NCI-H1048 (cell line): ENCODE measurements at regions not wholly inside any gene's neighbourhood (a gene's known extent, or its start where the extent isn't known, plus 50 kb on each side); places are given as distances from the start of the nearest gene placed in this dataset.

Experiments used
- DNase-seq: peaks from one replicate; lab custom pipeline; 2025; lab: John Stamatoyannopoulos, UW

DNA sequence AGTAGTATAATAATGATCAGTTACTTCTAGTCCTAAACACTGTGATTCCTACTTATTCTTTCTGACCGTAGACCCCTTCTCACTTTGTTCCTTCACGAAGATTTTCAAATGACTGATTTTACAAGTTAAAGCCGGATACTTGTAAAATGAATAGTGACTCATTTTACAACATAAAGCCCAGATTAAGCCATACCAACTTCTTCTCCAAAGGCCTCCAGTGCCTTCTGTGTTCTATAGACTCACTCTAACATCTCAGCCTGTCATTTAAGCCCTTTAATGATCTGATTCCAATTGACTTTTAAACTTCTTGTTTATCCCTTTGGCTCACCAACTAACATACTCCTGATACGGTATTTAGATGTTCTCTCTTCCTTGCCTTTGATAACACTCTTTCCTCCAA is 480.0 kb upstream of the HS3ST1 start:
- DNase-seq, result no peak

DNA sequence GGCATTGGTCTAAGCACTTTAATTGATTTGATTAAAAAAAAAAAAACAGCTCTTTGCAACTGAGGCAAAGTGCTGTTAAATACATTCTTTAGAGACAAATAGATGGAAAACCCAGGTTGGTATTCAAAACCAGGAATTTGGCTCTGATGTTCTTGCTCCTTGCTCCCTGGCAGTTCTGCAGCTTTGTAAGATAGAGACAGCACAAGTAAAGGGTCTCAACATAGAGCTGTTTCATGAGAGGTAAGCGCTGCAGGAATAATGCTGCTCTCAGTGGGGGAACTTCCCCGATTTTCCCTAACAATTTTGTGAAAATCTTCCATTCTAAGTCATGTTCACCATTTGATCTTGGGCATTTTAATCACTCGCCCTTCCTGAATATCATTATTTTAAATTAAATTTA is 479.5 kb upstream of the HS3ST1 start:
- DNase-seq, result no peak

DNA sequence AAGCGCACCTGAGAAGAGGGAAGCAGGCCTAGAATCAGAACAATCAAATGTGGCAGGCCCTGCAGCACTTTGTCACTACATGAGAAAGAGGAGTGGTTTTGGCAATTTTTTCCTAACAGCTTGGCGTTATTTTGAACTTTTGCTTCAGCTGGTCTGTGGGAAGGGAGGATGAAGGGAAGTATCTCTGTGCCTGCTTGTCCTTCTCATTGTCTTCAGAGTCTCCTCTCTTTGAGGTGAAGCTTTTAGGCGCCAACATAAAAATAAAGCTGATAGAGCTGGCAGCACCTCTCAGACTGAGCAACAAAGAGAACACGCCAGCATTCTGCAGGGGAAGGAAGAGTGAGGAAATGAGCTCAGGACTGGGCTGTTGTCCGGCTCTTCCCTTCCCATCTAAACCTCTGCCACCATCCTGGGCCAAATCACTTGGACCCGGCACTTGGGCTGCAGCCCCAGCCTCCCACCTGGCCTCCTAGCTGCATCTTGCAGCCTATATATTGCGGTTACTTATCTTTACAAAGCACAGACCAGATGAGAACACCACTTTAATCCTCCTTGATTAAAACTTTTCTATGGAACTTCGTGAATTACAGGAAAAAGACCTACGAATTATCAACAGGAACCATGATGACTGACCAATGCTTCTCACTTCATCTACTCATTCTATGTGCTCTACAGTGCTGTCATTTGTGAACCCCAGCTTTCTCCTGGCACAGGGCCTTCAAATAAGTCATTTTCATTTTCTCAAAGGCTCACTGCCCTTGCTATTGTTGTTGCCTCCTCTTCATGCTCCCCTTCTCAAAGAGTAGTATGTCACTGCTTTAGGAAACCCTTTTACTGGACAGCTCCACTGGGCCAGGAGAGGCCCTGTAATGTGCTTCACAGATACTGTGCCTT is 476.4 kb upstream of the HS3ST1 start:
- no peak for DNase-seq

DNA sequence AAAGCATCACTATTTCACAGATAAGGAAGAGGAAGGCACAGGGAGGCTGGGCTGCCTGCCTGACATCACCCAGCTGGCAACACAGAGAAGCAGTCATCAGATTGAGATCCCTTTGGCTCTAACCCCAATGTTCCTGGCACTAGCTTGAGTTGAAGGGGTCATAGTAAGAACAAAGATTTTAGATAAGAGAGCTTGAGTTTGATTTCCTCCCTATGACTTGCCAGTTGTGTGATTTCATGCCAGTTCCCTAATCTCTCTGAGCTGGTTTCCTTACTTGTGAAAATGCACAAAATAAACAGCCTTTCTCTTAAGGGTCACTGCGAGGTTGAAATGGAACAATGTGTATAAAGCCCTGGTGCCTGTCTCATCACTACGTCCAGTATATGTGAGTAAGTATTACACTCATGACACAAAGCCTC is 475.4 kb upstream of the HS3ST1 start:
- no peak for DNase-seq

DNA sequence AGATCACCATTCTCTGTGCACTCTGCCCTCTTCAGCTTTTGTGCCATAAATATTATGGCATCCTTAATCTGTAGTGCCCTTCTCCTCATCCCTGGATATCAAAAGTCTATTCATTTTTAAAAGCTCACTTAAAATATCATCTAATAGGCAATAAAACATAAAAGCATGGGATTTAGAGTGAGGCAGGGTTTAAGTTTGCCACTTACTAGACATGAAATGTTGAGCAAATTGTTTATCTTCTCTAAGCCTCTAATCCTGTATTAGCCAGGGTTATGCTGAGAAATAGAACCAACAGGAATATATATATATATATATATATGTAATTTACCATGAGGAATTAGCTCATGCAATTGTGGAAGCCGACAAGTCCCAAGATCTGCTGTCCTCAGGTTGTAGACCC is 472.4 kb upstream of the HS3ST1 start:
- DNase-seq, result no peak

DNA sequence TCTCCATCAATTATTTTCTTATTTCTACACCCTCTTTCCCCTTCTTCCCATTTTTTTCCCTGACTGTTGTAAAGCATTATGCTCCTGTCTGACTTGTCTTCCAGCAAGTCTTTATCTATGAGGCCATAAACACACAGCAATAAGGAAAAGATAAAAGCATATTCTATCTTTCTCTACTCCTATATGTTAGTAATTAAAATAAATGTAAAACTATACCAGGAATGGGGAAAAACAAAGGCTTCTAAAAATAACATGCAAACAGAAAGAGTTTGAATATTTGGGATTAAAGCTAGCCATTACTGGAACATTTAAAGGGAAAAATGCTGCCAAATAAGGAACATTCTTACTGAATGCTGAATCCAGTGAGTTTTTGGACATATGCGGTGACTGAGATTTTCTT is 471.7 kb upstream of the HS3ST1 start:
- no peak for DNase-seq

- DNase-seq, result no peak
These were observed 470.1 kb upstream of the HS3ST1 start for GRCh38 chr4:11898796-11899195.

GRCh38 chr4:11895766-11896165 is 467.1 kb upstream of the HS3ST1 start:
- no peak for DNase-seq

GRCh38 chr4:11894977-11895376 is 466.3 kb upstream of the HS3ST1 start:
- DNase-seq, result no peak

- no peak for DNase-seq
These were observed 465.5 kb upstream of the HS3ST1 start for GRCh38 chr4:11894221-11894620.

- no peak for DNase-seq
These were observed 460.4 kb upstream of the HS3ST1 start for GRCh38 chr4:11889099-11889498.

DNA sequence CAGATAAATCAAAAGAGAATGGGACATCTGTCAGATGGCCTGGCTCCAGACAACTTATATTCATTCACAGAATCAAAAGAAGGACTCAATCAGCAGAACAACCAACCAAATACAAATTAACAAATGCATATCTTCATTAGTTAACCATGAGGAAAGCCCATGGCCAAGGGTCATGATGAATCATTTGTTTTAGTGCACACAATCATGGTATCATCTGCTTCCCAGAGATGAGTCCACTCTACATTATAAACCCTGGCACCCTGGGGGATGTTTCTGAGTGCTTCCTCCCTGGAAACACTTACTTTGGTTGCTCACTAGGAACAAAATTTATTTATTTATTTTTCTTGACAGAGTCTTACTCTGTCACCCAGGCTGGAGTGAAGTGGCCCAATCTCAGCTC is 453.3 kb upstream of the HS3ST1 start:
- DNase-seq, result no peak

GRCh38 chr4:11881364-11881763 is 452.7 kb upstream of the HS3ST1 start:
- DNase-seq, result no peak

GRCh38 chr4:11878241-11878640 is 449.5 kb upstream of the HS3ST1 start:
- DNase-seq, result no peak

DNA sequence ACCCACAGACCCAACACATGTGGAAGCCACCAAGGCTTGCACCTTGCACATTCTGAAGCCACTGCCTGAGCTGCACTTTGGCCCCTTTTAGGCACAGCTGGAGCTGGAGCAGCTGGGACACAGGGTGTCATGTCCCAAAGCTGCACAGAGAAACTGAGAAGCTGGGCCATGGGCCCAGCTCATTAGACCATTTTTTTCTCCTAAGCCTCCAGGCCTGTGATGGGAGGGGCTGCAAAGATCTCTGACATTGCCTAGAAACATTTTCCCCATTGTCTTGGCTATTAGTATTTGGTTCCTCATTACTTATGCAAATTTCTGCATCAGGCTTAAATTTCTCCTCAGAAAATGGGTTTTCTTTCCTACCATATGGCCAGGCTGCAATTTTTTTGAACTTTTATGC is 447.4 kb upstream of the HS3ST1 start:
- no peak for DNase-seq

DNA sequence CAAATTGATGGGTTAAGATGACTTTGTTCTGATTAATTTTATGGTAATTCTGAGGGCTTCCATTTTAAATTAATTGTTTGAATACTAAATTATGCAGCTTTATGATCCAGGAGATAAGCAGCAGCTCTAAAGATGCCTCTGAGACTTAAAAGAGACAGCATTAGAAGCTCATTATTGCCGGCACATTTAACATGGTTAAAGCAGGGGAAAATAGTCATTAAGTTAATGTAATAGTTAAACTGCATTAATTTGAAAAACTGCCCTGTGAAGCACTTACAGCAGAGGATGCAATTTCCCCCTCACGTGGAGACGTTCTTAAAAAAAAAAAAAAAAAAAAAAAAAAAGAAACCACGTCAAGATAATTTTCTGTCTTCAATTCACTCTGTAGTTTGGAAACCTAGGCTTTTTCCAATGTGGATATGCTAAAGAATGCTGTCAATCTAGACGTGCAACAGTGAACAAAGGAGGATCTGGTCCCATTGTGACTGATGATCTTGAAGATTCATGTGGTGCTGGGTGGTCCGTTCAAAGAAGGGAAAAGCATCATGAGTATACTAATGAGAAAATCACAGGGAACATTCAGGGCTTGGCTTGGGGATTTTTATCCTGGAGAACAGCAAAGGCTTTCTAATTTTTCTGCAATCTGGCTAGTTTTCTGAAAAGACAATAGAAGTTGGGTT is 440.6 kb upstream of the HS3ST1 start:
- DNase-seq, result no peak

DNA sequence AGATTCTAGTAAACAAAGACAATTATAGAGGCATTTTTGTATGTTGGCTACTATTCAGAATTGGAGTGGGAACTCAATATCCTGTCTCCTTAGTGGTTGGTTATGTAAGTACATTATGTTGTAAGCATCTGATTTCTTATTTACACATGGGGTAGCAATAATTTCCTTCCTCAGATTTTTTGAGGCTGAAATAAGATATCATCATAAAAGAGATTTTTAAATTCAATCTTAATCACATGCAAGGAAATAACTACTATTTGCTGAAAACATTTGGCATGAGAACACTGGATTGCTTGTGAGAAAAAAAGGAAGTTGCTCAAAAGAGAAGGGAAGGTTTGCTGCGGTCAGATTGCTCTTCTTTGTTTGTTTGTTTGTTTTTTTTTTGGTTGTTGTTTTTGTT is 437.7 kb upstream of the HS3ST1 start:
- DNase-seq, result no peak

GRCh38 chr4:11860996-11861395 is 432.3 kb upstream of the HS3ST1 start:
- DNase-seq, result no peak

DNA sequence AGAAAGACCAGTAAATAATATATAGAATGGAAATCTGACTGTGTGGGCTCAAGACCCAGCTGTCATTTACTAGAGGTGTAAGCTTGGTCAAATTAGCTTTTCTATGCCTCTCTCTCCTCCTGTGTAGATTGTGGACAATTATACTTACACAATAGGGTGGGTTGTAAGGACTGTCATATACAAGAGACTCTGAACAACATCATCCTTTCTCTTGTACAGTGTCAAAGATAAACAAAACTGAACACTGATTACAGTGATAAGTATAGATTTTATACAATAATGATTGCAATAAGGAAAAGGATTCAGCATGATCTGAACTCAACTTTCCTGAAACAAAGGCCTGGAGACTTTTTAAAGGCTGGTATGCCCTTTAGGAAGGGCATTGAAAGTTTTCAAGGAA is 429.2 kb upstream of the HS3ST1 start:
- no peak for DNase-seq

GRCh38 chr4:11847167-11847566 is 418.5 kb upstream of the HS3ST1 start:
- DNase-seq, result no peak

GRCh38 chr4:11843927-11844326 is 415.2 kb upstream of the HS3ST1 start:
- no peak for DNase-seq

- DNase-seq, result no peak
These were observed 414.6 kb upstream of the HS3ST1 start for GRCh38 chr4:11843340-11843739.

- no peak for DNase-seq
These were observed 414.0 kb upstream of the HS3ST1 start for GRCh38 chr4:11842620-11843263.
